ENCODE measurements at regions not wholly inside any gene's neighbourhood (a gene's known extent, or its start where the extent isn't known, plus 50 kb on each side); places are given as distances from the start of the nearest gene placed in this dataset.
"Not testable (repeated sequence)": the region's sequence is repeated elsewhere in the genome, so short reads cannot be mapped to it uniquely, and the experiment has no call there.

- no peak for DNase-seq
Observed at GRCh38 chr6:15758631-15759215, 95.9 kb upstream of the DTNBP1 start.

DNA sequence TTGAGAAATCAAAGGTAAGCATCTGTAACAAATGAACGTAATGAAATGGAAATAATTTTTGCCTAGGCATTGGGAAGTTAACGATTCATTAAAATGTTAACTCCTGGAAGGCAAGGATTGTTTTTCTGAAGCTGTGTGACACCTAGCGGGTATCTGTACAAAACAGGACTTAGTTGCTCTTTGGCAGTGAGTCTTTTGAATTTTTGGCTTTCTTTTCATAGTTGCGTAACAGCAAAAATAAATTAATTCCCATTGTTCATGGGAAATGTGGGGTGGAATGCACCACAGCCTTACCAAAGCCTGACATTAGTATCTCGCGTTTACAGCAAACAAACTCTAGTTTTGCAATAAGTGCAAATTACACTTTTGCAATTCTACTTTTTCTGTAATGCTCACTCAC lies 92.7 kb upstream of the DTNBP1 start:
- DNase-seq = no peak

- no peak for DNase-seq
Observed at GRCh38 chr6:15754706-15755079, 91.9 kb upstream of the DTNBP1 start.

GRCh38 chr6:15754035-15754705 lies 91.3 kb upstream of the DTNBP1 start:
- DNase-seq = no peak

DNA sequence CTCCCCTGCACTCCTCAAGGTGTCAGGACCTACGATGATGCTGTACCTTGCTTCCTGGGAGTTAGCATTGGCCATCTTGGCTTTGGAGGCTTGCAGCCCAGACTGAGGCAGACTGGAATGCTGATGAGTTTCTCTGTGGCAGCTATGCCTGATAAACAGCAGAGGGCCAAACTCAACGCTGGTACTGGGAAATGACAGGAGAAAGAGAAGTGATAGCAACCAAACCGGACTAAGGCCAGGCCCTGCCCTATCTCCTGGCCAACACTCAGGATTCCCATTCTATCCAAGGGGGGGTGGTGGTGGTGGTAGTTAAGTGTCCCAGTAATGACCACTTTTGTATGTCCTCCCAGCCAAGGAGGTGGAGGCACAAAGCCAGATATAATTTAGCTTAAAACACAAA lies 90.0 kb upstream of the DTNBP1 start:
- no peak for DNase-seq

GRCh38 chr6:15751721-15752350 lies 89.0 kb upstream of the DTNBP1 start:
- DNase-seq = no peak

GRCh38 chr6:15748341-15748740 lies 85.5 kb upstream of the DTNBP1 start:
- DNase-seq = no peak

DNA sequence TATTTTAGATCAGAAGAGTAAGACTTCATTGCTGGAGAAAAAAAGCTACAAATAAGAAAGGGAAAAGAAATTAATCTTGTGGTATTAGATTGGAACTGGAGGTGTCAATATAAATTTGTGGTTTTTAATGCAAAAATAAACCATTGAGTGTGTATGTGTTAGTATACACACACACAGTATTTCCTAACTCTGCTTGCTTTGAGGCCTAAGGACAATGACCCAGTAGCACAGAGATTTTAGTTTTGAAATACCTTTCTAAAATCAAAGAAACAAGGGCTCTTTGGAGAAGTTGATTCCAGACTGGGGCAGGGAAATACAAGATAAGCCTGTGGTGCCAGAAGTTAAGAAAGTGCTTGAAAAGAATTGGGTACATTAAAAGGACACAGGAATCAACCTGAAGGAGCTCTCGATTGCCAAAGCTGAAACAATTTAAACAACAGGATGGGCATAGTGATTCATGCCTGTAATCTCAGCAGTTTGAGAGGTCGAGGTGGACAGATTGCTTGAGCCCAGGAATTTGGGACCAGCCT lies 84.6 kb upstream of the DTNBP1 start:
- no peak for DNase-seq

DNA sequence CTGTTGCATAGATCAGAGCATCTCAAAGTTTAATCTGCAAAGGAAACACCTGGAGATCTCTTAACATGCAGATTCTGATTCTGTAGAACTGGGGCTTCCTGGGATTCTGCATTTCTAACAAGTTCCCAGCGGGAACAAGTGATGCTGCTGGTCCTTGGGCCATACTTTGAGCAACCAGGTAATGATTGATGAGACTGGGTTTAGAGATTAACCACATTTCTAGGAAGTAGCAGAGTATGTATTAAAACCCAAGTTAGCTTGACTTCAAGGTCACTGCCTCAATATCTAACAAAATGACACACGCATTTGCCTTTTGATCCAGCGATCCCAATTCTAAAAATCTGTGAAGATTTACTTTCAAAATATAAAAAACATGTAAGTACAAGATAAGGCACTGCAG lies 83.0 kb upstream of the DTNBP1 start:
- DNase-seq = no peak

- DNase-seq = no peak
Observed at GRCh38 chr6:15744818-15745402, 82.1 kb upstream of the DTNBP1 start.

DNA sequence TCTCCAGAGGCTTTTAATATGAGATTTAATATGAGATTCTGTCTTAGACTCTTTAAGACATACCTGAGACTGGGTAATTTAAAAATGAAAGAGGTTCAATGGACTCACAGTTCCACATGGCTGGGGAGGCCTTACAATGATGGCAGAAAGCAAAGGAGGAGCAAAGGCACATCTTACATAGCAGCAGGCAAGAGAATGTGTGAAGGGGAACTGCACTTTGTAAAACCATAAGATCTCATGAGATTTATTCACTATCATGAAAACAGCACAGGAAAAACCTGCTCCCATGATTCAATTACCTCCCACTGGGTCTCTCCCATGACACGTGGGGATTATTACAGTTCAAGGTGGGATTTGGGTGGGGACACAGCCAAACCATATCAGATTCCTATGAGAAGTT lies 79.2 kb upstream of the DTNBP1 start:
- DNase-seq = not testable (repeated sequence)

GRCh38 chr6:15741405-15741804 lies 78.6 kb upstream of the DTNBP1 start:
- no peak for DNase-seq

DNA sequence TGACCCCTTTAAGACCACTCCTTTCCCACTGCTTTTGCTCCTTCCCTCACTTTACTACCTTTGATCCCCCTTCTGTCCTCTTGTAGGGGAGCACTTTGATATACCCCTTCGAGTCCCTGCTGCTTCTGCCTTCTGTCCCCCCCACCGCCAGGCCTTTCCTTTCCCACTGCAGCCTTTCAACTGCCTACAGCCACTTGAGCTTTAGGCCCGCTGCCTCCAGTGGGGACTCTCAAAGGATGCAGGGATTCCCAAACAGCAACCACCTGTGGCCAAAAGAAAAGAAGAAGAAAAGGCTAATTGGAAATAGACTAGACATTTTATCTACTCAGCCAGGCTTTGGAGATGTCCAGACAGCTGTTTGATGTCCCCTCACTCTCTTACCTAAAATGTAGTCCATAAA lies 77.0 kb upstream of the DTNBP1 start:
- DNase-seq = no peak

DNA sequence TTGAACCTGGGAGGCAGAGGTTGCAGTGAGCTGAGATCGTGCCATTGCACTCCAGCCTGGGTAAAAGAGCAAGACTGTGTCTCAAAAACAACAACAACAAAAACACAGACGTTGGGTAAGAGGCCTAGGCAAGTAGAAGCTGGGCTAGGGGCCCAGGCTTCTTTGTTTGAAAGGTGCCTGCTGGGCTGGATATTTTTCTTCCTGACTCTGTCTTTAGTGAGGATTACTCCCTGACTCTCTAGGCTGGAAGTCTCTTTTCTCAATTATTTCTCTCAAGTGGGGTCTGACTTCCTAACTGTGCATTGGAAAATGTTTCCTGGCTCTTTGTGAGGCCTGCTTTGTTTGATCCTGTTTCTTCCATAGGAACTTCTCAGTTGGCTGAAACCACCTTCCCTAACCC lies 76.5 kb upstream of the DTNBP1 start:
- DNase-seq = no peak

- not testable (repeated sequence) for DNase-seq
Observed at GRCh38 chr6:15738195-15738594, 75.4 kb upstream of the DTNBP1 start.

DNA sequence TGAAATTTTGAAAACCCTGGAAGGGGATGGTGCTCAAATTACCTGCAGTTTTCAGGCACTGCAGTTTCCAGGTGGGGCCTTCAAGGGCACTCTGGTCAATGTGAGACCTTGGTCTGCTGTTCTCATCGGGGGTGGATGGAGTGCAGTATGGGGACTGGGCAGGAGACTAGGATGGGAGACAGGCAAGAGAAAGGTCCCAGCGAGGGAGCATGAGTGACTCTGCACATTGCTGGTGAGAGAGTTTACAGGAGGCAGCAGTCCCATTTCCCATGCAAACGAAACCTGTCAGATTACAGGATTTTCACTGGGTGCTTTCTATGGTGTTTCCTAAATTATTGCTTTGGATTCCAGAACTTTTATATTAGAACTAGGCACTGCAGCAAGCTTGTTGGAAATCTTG lies 73.5 kb upstream of the DTNBP1 start:
- no peak for DNase-seq

DNA sequence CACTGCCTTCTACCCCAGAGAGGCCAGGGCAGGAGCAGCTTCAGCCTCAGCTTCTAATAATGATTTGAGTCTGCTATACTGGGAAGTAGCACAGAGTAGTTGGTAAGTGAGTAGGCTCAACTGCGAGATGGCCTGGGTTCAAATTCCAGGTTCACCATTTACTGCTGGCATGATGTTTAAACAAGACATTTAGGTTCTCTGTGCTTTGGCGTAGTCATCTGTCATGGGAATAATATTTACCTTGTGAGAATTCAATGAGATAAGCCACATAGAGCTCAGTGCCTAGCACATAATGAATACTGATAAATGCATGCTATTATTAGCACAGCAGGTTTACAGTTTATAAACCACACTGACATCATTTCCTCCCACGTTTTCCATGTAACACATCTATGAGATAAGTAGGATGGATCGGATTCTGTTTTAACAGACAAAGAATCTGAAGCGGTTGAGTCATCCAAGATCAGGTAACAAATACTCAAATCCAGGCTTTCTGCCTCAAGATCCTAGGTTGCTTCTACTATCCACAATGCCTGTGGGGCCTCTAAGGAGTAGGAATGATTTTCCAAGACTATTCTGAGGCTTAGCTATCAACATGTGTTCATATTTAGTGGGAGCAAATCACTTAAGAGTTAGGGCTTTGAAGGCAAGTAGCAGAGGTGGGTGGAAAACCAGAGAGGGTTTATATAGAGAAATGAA lies 72.9 kb upstream of the DTNBP1 start:
- no peak for DNase-seq

GRCh38 chr6:15734118-15734897 lies 71.5 kb upstream of the DTNBP1 start:
- no peak for DNase-seq

GRCh38 chr6:15730922-15731321 lies 68.1 kb upstream of the DTNBP1 start:
- no peak for DNase-seq

DNA sequence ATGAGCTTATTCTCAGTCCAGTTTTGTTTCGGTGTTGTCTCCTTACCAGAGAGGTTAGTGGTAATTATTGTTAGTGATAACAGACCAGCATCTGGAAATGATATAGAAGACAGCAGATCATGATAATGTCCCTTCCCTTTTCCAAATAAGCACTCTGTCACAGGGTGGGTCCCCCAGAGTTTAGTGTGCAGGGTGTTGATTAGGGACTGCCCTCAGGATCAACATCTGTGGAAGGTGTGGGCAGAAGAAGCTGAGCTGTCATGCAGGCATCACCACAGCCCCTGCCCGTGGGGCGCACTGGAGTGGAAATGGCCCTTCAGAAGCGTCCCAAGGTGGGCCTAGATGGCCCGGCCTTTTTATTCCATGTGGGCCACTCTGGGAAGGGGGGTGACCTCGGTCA lies 67.6 kb upstream of the DTNBP1 start:
- no peak for DNase-seq

DNA sequence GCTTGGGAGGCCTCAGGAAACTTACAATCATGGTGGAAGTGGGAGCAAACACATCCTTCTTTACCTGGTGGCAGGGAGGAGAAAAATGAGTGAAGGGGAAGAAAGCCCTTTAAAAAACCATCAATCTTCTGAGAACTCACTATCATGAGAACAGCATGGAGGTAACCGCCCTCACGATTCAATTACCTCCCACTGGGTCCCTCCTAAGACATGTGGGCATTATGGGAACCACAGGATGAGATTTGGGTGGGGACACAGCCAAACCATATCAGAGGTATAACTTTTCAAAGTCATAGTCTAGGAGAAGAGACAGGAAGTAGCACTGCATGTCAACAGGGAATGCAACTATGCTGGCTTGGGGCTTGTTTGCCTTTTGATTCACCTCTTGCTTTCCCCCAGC lies 59.9 kb upstream of the DTNBP1 start:
- no peak for DNase-seq

DNA sequence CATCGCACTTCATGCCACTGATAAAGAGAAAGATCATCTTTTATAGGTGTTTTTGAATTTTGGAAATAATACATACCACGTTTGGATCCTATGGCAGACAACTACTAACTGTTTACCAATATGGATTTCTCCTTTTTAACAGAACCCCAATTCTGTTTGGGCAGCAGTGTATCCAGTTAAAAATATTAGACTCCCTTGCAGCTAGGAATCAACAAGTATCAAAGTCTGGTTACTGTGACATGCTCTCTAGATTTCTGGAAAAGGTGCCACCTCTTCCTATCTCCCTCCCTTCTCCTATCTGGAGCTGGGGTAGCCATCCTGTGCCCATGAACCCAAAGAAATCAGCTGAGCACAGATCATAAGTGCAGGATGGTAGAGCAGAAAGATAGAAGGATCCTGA lies 54.1 kb upstream of the DTNBP1 start:
- no peak for DNase-seq

DNA sequence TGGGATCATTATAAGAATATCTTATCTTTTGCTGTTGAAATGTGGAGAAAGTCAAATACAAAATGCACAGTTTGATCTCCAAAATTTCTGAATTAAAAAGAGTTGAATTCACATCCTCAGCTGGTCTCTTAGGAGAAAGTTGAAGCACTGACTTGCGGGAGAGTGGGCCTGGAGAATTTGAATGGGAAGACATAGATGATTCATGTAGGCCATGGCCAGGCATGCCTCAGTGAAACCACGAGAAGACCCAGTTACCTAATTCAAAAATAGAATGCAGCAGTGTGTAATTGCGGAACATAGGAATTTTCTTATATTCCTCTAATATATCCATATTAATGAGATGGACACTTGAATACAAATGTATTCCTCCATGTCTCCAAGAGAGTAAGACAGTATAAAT lies 53.0 kb upstream of the DTNBP1 start:
- DNase-seq = no peak

All from CD4-positive, alpha-beta T cell treated with Interleukin-6 for 4 hours (primary cell).